GM12865 (cell line): ENCODE measurements at regions not wholly inside any gene's neighbourhood (a gene's known extent, or its start where the extent isn't known, plus 50 kb on each side); places are given as distances from the start of the nearest gene placed in this dataset.
"Not testable (repeated sequence)": the region's sequence is repeated elsewhere in the genome, so short reads cannot be mapped to it uniquely, and the experiment has no call there.

Source experiments
- DNase-seq: peaks from one replicate; pipeline ENCODE4 v3.0.0; 2010; ENCODE audit warnings: low read depth
- H3K4me3 ChIP-seq: 2 replicates; pipeline ENCODE4 v1.5.1; 2011; ENCODE audit warnings: mild to moderate bottlenecking, low read depth, low read length, control low read depth
- CTCF ChIP-seq: IDR thresholded peaks from 2 replicates; pipeline ENCODE4 v1.5.1; 2011; ENCODE audit warnings: low read length, control low read depth, low read depth, inconsistent platforms; ENCODE audit not compliant: insufficient read depth; ENCODE audit errors: missing control alignments

GRCh38 chr14:44453433-44454171, 53.5 kb downstream of the FSCB start:
- DNase-seq, result peak; percentile 0
- no peak overlapping the region for H3K4me3 ChIP-seq
- TF ChIP-seq CTCF, result no peak

GRCh38 chr14:44450232-44450631, 56.9 kb downstream of the FSCB start:
- not testable (repeated sequence) for H3K4me3 ChIP-seq, DNase-seq

GRCh38 chr14:44449680-44450079, 57.4 kb downstream of the FSCB start:
- TF ChIP-seq CTCF, result no peak
- H3K4me3 ChIP-seq, result no peak overlapping the region
- DNase-seq, result no peak

- no peak for TF ChIP-seq CTCF
- no peak for DNase-seq
- no peak overlapping the region for H3K4me3 ChIP-seq
Measured at GRCh38 chr14:44448951-44449358, 58.1 kb downstream of the FSCB start.

- H3K4me3 ChIP-seq, result no peak overlapping the region
Measured at GRCh38 chr14:44446965-44447364, 60.1 kb downstream of the FSCB start.

GRCh38 chr14:44444454-44444853, 62.6 kb downstream of the FSCB start:
- H3K4me3 ChIP-seq, result no peak overlapping the region
- DNase-seq, result no peak
- no peak for TF ChIP-seq CTCF

More at GRCh38 chr14:44446965-44447364, 60.1 kb downstream of the FSCB start:
- no peak for DNase-seq
- no peak for TF ChIP-seq CTCF

- no peak for DNase-seq
- no peak overlapping the region for H3K4me3 ChIP-seq
- no peak for TF ChIP-seq CTCF
Measured at GRCh38 chr14:44438936-44439335, 68.1 kb downstream of the FSCB start.
